ENCODE measurements at regions not wholly inside any gene's neighbourhood (a gene's known extent, or its start where the extent isn't known, plus 50 kb on each side); places are given as distances from the start of the nearest gene placed in this dataset.

DNA sequence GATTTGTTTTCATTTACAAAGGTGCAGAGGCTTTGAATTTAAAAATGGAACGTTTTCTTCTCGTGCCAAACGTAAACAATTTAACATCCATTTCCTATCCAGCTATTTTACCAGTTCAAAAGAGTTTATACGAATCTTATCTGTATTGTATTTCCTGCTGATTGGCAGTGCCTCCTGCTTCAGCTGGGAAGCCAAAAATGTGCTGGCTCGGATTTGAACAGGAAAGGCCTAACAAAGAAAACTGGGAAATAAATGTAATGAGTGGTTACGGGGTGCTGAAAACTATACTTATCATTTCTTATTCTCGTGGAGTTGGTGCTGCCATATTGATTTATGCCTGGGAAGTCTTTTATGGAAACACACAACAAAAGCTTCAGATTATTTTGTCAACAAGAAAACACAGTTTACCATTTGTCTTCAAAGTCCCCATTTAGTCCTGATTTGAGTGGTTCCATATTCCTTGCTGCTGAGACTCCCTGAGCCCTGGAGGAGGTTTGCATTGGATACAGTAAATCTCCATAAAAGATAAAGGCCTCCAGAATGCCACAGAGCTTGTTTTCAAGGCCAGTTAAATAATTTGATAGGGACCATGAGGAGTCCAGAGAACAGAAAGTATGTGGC is 507.4 kb downstream of the RASEF start:
- H3K4me3 ChIP-seq, result no peak overlapping the region
- no peaks in the 10 kb centered on the region for H3K9me3 ChIP-seq
- DNase-seq (ENCODE audit: low read depth in 1 of 2, low spot score in 1 of 2) (no peak), ATAC-seq (no peak), FAIRE-seq (no peak)
- no peak overlapping the region for H3K27ac ChIP-seq
- ChIA-PET POLR2A (no interaction called here), CTCF (interaction anchor here (1.4 kb wide), 1 partner anchor 51 kb away, joined by 5 read pairs; no protein-coding TSS in a partner anchor)
- TF ChIP-seq BHLHE40 (IDR thresholded peaks at IDR 0.05; ENCODE audit: low read depth, low read length) (no peak), HOXA7 (CRISPR knock-in tag; IDR thresholded peaks at IDR 0.05) (no peak), NFE2L2 (conservative IDR thresholded peaks at IDR 0.05; ENCODE audit: low read length) (no peak), HOXB5 (CRISPR knock-in tag; IDR thresholded peaks at IDR 0.05) (no peak), RCOR1 (IDR thresholded peaks at IDR 0.05; ENCODE audit: low read depth, low read length) (no peak), JUNB (IDR thresholded peaks at IDR 0.05) (no peak), ZFP36 (IDR thresholded peaks at IDR 0.05; ENCODE audit: borderline replicate concordance, partially characterized antibody) (no peak), KDM5A (IDR thresholded peaks at IDR 0.05) (no peak), HDAC2 (IDR thresholded peaks at IDR 0.05) (no peak)
- TF ChIP-seq, protein P1, sequence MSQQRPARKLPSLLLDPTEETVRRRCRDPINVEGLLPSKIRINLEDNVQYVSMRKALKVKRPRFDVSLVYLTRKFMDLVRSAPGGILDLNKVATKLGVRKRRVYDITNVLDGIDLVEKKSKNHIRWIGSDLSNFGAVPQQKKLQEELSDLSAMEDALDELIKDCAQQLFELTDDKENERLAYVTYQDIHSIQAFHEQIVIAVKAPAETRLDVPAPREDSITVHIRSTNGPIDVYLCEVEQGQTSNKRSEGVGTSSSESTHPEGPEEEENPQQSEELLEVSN (IDR thresholded peaks at IDR 0.05; ENCODE audit: borderline replicate concordance, low read depth), result no peak
- TF ChIP-seq, protein P2, sequence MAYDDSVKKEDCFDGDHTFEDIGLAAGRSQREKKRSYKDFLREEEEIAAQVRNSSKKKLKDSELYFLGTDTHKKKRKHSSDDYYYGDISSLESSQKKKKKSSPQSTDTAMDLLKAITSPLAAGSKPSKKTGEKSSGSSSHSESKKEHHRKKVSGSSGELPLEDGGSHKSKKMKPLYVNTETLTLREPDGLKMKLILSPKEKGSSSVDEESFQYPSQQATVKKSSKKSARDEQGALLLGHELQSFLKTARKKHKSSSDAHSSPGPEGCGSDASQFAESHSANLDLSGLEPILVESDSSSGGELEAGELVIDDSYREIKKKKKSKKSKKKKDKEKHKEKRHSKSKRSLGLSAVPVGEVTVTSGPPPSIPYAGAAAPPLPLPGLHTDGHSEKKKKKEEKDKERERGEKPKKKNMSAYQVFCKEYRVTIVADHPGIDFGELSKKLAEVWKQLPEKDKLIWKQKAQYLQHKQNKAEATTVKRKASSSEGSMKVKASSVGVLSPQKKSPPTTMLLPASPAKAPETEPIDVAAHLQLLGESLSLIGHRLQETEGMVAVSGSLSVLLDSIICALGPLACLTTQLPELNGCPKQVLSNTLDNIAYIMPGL (CRISPR knock-in tag; IDR thresholded peaks at IDR 0.05; ENCODE audit: borderline replicate concordance), result no peak
- no peaks in the 10 kb centered on the region for H3K4me1 ChIP-seq
- H3K4me2 ChIP-seq, result no peak overlapping the region
- 44% methylated on average over 7 of the region's 7 CpGs for WGBS (ENCODE audit: missing lambda C conversion rate)

DNA sequence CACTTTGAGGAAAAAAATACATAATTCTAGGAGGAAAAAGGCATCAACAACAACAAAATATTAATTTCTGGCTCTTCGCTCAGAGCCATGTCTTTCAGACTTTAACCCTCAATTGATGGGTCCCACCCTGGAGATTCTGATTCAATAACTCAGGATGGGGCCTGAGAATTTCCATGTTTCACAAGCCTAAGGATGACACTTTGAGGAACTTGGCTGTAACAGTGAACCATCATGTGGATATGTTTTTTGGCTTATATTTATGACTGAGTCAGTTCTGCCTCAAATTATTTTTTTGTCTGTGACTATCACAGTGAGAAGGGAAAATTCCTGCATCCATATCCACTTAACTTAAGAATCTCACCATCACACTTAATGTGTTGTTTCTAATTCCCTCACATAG is 504.6 kb downstream of the RASEF start:
- ATAC-seq, result no peak
- POLR2A ChIA-PET, result no interaction called here
- CTCF ChIA-PET, result no interaction called here
- H3K4me3 ChIP-seq, result no peak overlapping the region
- no peaks in the 10 kb centered on the region for H3K4me1 ChIP-seq
- H3K9me3 ChIP-seq, result no peaks in the 10 kb centered on the region
- no peak for DNase-seq (ENCODE audit: low read depth in 1 of 2, low spot score in 1 of 2)
- WGBS (ENCODE audit: missing lambda C conversion rate), result 73% methylated on average over 1 of the region's 1 CpG
- H3K4me2 ChIP-seq, result no peak overlapping the region
- TF ChIP-seq TP53 (CRISPR knock-in tag; IDR thresholded peaks at IDR 0.05) (no peak), ZSCAN20 (CRISPR knock-in tag; IDR thresholded peaks at IDR 0.05) (no peak), KDM1A (IDR thresholded peaks at IDR 0.05; ENCODE audit: low read depth) (no peak), JUNB (IDR thresholded peaks at IDR 0.05) (no peak), CHD2 (IDR thresholded peaks at IDR 0.05; ENCODE audit: low read length, partially characterized antibody) (no peak), NPAS2 (CRISPR knock-in tag; IDR thresholded peaks at IDR 0.05; ENCODE audit: borderline replicate concordance) (no peak), ZFP36 (IDR thresholded peaks at IDR 0.05; ENCODE audit: borderline replicate concordance, partially characterized antibody) (no peak), HEYL (CRISPR knock-in tag; IDR thresholded peaks at IDR 0.05) (no peak)
- TF ChIP-seq, protein P3, sequence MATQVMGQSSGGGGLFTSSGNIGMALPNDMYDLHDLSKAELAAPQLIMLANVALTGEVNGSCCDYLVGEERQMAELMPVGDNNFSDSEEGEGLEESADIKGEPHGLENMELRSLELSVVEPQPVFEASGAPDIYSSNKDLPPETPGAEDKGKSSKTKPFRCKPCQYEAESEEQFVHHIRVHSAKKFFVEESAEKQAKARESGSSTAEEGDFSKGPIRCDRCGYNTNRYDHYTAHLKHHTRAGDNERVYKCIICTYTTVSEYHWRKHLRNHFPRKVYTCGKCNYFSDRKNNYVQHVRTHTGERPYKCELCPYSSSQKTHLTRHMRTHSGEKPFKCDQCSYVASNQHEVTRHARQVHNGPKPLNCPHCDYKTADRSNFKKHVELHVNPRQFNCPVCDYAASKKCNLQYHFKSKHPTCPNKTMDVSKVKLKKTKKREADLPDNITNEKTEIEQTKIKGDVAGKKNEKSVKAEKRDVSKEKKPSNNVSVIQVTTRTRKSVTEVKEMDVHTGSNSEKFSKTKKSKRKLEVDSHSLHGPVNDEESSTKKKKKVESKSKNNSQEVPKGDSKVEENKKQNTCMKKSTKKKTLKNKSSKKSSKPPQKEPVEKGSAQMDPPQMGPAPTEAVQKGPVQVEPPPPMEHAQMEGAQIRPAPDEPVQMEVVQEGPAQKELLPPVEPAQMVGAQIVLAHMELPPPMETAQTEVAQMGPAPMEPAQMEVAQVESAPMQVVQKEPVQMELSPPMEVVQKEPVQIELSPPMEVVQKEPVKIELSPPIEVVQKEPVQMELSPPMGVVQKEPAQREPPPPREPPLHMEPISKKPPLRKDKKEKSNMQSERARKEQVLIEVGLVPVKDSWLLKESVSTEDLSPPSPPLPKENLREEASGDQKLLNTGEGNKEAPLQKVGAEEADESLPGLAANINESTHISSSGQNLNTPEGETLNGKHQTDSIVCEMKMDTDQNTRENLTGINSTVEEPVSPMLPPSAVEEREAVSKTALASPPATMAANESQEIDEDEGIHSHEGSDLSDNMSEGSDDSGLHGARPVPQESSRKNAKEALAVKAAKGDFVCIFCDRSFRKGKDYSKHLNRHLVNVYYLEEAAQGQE (IDR thresholded peaks at IDR 0.05), result no peak
- TF ChIP-seq, protein P2 (CRISPR knock-in tag; IDR thresholded peaks at IDR 0.05; ENCODE audit: borderline replicate concordance), result no peak
- TF ChIP-seq, protein P4, sequence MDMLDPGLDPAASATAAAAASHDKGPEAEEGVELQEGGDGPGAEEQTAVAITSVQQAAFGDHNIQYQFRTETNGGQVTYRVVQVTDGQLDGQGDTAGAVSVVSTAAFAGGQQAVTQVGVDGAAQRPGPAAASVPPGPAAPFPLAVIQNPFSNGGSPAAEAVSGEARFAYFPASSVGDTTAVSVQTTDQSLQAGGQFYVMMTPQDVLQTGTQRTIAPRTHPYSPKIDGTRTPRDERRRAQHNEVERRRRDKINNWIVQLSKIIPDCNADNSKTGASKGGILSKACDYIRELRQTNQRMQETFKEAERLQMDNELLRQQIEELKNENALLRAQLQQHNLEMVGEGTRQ (IDR thresholded peaks at IDR 0.05), result no peak
- H3K27ac ChIP-seq, result no peak overlapping the region
- FAIRE-seq, result no peak

Data from A549 (cell line).